ENCODE measurements at regions not wholly inside any gene's neighbourhood (a gene's known extent, or its start where the extent isn't known, plus 50 kb on each side); places are given as distances from the start of the nearest gene placed in this dataset.

GRCh38 chr3:105278688-105279087 lies 88.0 kb upstream of the ALCAM start:
- TF ChIP-seq CTCF (IDR thresholded peaks at IDR 0.05) = no peak
- no peak for TF ChIP-seq EZH2 (IDR thresholded peaks at IDR 0.05)
- no peak for TF ChIP-seq EZH2phosphoT487 (IDR thresholded peaks at IDR 0.05)

All from neural progenitor cell (in vitro differentiated cells).